ENCODE measurements at regions not wholly inside any gene's neighbourhood (a gene's known extent, or its start where the extent isn't known, plus 50 kb on each side); places are given as distances from the start of the nearest gene placed in this dataset.

- TF ChIP-seq, protein P1, sequence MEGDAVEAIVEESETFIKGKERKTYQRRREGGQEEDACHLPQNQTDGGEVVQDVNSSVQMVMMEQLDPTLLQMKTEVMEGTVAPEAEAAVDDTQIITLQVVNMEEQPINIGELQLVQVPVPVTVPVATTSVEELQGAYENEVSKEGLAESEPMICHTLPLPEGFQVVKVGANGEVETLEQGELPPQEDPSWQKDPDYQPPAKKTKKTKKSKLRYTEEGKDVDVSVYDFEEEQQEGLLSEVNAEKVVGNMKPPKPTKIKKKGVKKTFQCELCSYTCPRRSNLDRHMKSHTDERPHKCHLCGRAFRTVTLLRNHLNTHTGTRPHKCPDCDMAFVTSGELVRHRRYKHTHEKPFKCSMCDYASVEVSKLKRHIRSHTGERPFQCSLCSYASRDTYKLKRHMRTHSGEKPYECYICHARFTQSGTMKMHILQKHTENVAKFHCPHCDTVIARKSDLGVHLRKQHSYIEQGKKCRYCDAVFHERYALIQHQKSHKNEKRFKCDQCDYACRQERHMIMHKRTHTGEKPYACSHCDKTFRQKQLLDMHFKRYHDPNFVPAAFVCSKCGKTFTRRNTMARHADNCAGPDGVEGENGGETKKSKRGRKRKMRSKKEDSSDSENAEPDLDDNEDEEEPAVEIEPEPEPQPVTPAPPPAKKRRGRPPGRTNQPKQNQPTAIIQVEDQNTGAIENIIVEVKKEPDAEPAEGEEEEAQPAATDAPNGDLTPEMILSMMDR (IDR thresholded peaks at IDR 0.05) = no peak
- TF ChIP-seq POLR2A (IDR thresholded peaks at IDR 0.05) = no peak
Observed at GRCh38 chr20:10793766-10794165, 120.0 kb upstream of the JAG1 start.

Measured in Peyer's patch (tissue), 4 donors.